ENCODE measurements at regions not wholly inside any gene's neighbourhood (a gene's known extent, or its start where the extent isn't known, plus 50 kb on each side); places are given as distances from the start of the nearest gene placed in this dataset.
A peak's percentile ranks its signal among the peaks of the same experiment; 100 is the strongest.
"Not testable (repeated sequence)": the region's sequence is repeated elsewhere in the genome, so short reads cannot be mapped to it uniquely, and the experiment has no call there.

DNA sequence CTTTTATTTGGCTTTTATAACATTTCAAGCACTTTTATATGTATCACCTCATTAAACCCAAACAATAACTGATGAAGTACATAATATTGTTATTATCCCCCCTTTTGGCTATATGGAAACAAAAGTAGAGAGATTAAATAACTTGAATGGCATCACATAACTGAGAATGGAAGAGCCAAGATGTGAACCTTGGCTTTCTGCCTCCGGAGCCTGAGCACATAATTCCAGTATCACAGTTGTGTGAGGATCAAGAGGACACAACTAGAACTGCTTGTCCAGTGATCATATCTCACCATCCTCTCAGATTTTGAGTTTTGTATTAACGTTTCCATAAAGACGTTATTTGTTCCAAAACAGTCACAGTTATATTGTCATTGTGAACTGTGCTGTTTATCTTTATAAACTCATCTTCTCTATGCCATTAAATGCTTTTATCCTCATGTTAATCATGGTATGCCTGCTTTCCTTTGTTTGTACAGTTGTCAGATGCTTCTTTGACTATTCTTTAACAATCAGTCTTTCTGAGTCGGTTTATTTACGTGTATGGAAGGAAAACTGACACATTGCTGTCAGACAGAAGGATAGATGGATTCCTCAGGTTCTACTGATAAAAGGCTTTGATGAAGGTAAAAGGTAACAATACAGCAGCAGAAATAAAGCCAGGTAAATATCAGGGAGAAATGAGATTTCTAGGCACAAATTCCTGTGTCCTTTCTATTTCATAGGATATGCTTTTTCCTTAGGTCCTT, 92.0 kb upstream of the FAM13C start:
- DNase-seq (ENCODE audit: low spot score): no peak

DNA sequence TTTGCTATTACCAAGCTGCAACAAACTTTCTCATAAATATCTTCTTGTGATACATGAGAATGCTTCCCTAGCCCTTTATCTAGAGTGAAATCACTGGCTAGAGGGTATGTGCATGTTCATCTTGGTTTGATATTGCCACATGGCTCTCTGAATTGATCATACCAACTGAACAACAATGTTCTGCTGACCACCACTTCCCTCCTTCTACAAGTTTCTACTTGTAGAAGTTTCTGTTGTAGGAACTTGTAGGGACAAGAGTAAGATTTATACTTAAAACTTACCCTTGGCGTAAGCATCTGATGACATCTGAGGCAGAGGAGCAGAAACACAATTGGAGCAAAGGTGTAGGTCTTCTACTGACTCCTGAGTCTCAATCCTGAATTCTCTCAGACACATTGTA, 86.3 kb upstream of the FAM13C start:
- DNase-seq (ENCODE audit: low spot score): no peak

DNA sequence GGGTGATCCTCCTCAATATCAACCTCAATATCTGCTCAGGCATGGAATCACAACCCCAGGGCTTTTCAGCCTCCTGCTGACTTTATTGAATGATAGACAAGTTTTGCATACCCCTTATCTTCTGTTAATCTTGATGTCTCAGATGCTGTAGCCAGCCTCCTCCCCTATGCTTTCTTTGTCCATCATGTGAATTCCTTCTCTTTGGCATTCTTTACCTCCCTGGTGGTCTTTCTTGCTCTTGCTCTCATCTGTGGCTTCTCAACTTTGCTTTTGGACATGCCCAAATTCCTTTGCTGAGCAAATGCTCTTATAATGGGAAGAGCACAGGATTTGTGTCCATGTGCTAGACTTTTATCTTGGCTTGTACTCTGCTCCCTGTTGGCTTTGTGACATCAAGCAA, 73.4 kb upstream of the FAM13C start:
- no peak for DNase-seq (ENCODE audit: low spot score)

DNA sequence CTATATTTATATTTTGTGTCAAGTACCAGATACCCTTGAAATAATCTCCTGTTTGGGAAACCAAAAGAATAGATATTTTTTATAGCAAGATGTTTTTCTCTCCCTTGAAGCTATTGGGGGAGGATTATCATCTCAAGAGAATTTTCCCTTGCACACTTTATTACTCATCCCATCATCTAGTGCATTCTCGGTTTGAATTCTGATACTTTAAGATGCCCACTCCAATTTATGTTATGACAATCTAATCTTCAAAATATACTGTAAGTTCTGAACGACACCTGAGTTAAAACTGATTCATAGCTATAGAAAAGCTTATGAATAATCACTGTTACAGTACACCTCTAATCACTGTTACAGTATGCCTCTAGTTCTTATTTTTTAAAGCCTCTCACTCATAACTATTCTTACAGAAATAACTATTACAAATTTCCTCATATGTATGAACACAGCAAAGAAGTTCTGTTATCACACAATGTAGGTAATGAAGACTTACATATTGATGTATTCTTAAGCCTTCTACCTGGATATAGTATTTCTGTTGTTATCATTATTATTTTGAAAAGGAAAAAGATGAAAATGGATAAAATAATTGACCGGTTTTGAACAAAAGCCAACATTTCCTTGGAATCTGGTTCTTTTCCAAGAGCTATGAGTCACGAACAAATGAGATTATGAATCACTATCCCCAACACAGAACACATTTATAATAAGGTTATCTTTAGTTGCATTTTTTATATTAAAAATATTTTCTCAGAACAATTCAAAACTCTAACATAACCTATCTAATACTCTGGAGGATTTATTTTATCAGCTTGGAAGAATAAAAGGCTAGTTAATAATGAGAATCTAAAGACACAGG, 72.3 kb upstream of the FAM13C start:
- peak; percentile 43 for DNase-seq (ENCODE audit: low spot score)

DNA sequence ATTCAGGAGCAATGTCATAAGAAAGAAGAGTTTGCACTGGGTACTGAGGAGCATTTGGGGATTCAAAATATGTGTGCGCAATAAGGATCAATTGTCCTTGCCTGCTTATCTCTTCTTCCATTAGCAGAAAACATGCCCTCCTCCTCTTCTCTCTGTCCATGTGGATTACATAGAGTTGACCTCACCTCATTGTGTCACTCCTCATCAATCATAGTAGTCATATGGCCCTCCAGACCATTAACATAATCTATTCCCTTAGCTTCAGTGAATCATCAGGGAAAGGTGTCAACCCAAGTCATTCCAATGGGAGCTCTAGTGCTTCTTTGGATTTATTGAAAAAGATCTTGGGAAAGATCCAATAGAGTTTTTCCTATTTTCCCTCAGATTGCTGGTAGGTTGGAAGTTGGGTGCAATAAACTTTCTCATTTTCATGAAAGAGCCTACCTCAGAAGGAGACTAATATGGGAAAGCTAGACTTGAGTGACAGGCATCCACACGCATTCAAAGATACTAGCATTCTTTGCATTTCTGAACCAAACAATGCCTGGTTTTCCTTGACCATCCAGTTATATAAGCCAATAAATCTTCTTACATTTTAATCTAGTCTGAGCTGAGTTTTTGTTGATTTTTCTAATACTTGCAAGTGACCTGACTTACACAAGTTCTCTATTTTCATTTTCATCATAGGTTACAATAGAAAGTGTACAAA, 71.5 kb upstream of the FAM13C start:
- no peak for DNase-seq (ENCODE audit: low spot score)

DNA sequence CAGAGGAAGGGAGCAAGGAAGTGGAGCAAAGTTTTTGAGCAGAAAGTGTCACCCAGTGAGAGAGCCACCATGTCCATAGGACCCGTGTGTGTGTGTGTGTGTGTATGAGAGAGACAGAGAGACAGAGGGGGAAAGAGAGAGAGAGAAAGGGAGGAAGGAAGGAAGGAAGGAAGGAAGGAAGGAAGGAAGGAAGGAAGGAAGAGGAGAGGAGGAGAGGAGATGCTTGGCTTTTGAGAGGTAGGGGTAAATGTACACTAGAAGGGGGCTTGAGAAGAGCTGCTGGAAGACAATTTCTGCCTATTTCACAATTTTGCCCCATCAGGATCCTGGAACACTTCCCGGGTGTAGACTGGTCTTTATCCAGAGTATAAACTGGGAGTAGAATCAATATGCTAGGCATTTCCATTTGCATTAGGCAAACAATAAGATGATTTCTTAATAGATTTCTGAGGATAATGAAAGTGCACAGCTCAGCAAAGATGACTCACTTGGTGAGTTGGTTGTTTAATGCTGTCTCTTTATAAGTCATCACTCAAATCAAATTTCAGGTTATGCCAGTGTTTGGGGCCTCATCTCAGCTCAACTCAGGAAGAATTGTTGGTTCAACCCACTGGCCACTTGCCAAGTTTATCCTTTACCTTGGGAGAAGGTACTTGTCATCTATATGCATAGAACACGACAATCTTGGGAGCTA, 70.0 kb upstream of the FAM13C start:
- DNase-seq (ENCODE audit: low spot score): no peak

DNA sequence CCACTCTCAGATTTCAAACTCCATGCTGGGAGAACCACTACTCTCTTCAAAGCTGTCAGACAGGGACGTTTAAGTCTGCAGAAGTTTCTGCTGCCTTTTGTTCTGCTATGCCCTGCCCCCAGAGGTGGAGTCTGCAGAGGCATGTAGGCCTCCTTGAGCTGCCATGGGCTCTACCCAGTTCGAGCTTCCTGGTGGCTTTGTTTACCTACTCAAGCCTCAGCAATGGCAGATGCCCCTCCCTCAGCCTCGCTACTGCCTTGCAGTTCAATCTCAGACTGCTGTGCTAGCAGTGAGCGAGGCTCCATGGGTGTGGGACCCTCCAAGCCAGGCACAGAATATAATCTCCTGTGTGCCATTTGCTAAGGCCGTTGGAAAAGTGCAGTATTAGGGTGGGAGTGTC, 51.4 kb upstream of the FAM13C start:
- not testable (repeated sequence) for DNase-seq (ENCODE audit: low spot score)
